Stimulated activated memory B cell treated with anti-CD40 and anti-IgM and Interleukin-4, amounts not matched to agents 10 μg/mL and 1 μg/mL and 100 μg/mL, for 72 hours (primary cell): ENCODE measurements at regions not wholly inside any gene's neighbourhood (a gene's known extent, or its start where the extent isn't known, plus 50 kb on each side); places are given as distances from the start of the nearest gene placed in this dataset.
"Not testable (repeated sequence)": the region's sequence is repeated elsewhere in the genome, so short reads cannot be mapped to it uniquely, and the experiment has no call there.

Experiments used
- ATAC-seq: fragments of 150-1000 bp; cut with Tn5 transposase; 2 replicates; pipeline ENCODE4 v1.10.0; 2021
- H3K27ac Mint-ChIP-seq: one replicate; pipeline ENCODE4 v1.8.0; 2022; ENCODE audit warnings: mild to moderate bottlenecking, mixed read lengths
- H3K27me3 Mint-ChIP-seq: one replicate; pipeline ENCODE4 v1.8.0; 2022; ENCODE audit warnings: mixed read lengths
- H3K36me3 Mint-ChIP-seq: one replicate; pipeline ENCODE4 v1.8.0; 2022; ENCODE audit warnings: mixed read lengths
- H3K4me1 Mint-ChIP-seq: one replicate; pipeline ENCODE4 v1.8.0; 2022; ENCODE audit warnings: mixed read lengths
- H3K4me3 Mint-ChIP-seq: one replicate; pipeline ENCODE4 v1.8.0; 2022; ENCODE audit warnings: mild to moderate bottlenecking, moderate library complexity, mixed read lengths
- H3K9me3 Mint-ChIP-seq: one replicate; pipeline ENCODE4 v1.8.0; 2022; ENCODE audit warnings: mixed read lengths

GRCh38 chr2:144127693-144128092 is 392.2 kb downstream of the ZEB2 start:
- Mint-ChIP-seq H3K27me3 (no peaks in the 10 kb centered on the region), H3K36me3 (peaks cover 38% of the 10 kb centered on the region), H3K27ac (no peak overlapping the region), H3K9me3 (peaks cover 2% of the 10 kb centered on the region), H3K4me1 (no peaks in the 10 kb centered on the region), H3K4me3 (no peak overlapping the region)
- ATAC-seq: no peak

- Mint-ChIP-seq H3K9me3 (peaks cover 2% of the 10 kb centered on the region), H3K4me1 (no peaks in the 10 kb centered on the region), H3K27me3 (no peaks in the 10 kb centered on the region), H3K27ac (no peak overlapping the region), H3K36me3 (peaks cover 35% of the 10 kb centered on the region), H3K4me3 (no peak overlapping the region)
- ATAC-seq: no peak
Measured at GRCh38 chr2:144126302-144126701, 393.6 kb downstream of the ZEB2 start.

GRCh38 chr2:144125751-144126150 is 394.2 kb downstream of the ZEB2 start:
- Mint-ChIP-seq H3K27me3 (no peaks in the 10 kb centered on the region), H3K4me1 (no peaks in the 10 kb centered on the region), H3K27ac (no peak overlapping the region), H3K4me3 (no peak overlapping the region), H3K9me3 (peaks cover 2% of the 10 kb centered on the region), H3K36me3 (peaks cover 31% of the 10 kb centered on the region)
- no peak for ATAC-seq

GRCh38 chr2:144124882-144125281 is 395.0 kb downstream of the ZEB2 start:
- Mint-ChIP-seq H3K9me3 (peaks cover 2% of the 10 kb centered on the region), H3K4me3 (no peak overlapping the region), H3K4me1 (no peaks in the 10 kb centered on the region), H3K27ac (no peak overlapping the region), H3K36me3 (peaks cover 31% of the 10 kb centered on the region), H3K27me3 (no peaks in the 10 kb centered on the region)
- ATAC-seq: no peak

- Mint-ChIP-seq H3K27me3 (no peaks in the 10 kb centered on the region), H3K4me3 (no peak overlapping the region), H3K9me3 (no peaks in the 10 kb centered on the region), H3K36me3 (peaks cover 6% of the 10 kb centered on the region), H3K4me1 (no peaks in the 10 kb centered on the region), H3K27ac (no peak overlapping the region)
- no peak for ATAC-seq
Measured at GRCh38 chr2:144120487-144120886, 399.4 kb downstream of the ZEB2 start.

GRCh38 chr2:144117086-144117485 is 402.8 kb downstream of the ZEB2 start:
- ATAC-seq: no peak
- H3K27ac Mint-ChIP-seq: no peak overlapping the region
- H3K4me3 Mint-ChIP-seq: no peak overlapping the region
- H3K27me3 Mint-ChIP-seq: no peaks in the 10 kb centered on the region
- H3K9me3 Mint-ChIP-seq: no peaks in the 10 kb centered on the region
- H3K36me3 Mint-ChIP-seq: peaks cover 10% of the 10 kb centered on the region
- H3K4me1 Mint-ChIP-seq: no peaks in the 10 kb centered on the region

- no peak for ATAC-seq
- Mint-ChIP-seq H3K27ac (no peak overlapping the region), H3K4me1 (no peaks in the 10 kb centered on the region), H3K4me3 (no peak overlapping the region), H3K9me3 (no peaks in the 10 kb centered on the region), H3K36me3 (peaks cover 18% of the 10 kb centered on the region), H3K27me3 (no peaks in the 10 kb centered on the region)
Measured at GRCh38 chr2:144115739-144116291, 404.1 kb downstream of the ZEB2 start.

- H3K27me3 Mint-ChIP-seq: no peaks in the 10 kb centered on the region
- no peaks in the 10 kb centered on the region for H3K9me3 Mint-ChIP-seq
- no peaks in the 10 kb centered on the region for H3K4me1 Mint-ChIP-seq
- H3K27ac Mint-ChIP-seq: no peak overlapping the region
- peaks cover 21% of the 10 kb centered on the region for H3K36me3 Mint-ChIP-seq
- H3K4me3 Mint-ChIP-seq: no peak overlapping the region
- no peak for ATAC-seq
Measured at GRCh38 chr2:144114760-144115159, 405.2 kb downstream of the ZEB2 start.

GRCh38 chr2:144111437-144111836 is 408.5 kb downstream of the ZEB2 start:
- Mint-ChIP-seq H3K27ac (peak overlapping the region; percentile 33), H3K27me3 (no peaks in the 10 kb centered on the region), H3K9me3 (peaks cover 6% of the 10 kb centered on the region), H3K36me3 (peaks cover 46% of the 10 kb centered on the region), H3K4me1 (no peaks in the 10 kb centered on the region), H3K4me3 (no peak overlapping the region)
- ATAC-seq: no peak

GRCh38 chr2:144106104-144106503 is 413.8 kb downstream of the ZEB2 start:
- ATAC-seq, H3K4me1 Mint-ChIP-seq, H3K27me3 Mint-ChIP-seq, H3K27ac Mint-ChIP-seq, H3K4me3 Mint-ChIP-seq: not testable (repeated sequence)
- H3K36me3 Mint-ChIP-seq: peaks cover 62% of the 10 kb centered on the region
- peaks cover 12% of the 10 kb centered on the region for H3K9me3 Mint-ChIP-seq

- Mint-ChIP-seq H3K9me3 (peaks cover 12% of the 10 kb centered on the region), H3K27me3 (no peaks in the 10 kb centered on the region), H3K4me3 (no peak overlapping the region), H3K27ac (no peak overlapping the region), H3K4me1 (peaks cover 13% of the 10 kb centered on the region), H3K36me3 (peaks cover 46% of the 10 kb centered on the region)
- no peak for ATAC-seq
Measured at GRCh38 chr2:144102386-144102785, 417.5 kb downstream of the ZEB2 start.

GRCh38 chr2:144099780-144100377 is 420.0 kb downstream of the ZEB2 start:
- Mint-ChIP-seq H3K36me3 (peaks cover 32% of the 10 kb centered on the region), H3K27me3 (no peaks in the 10 kb centered on the region), H3K9me3 (peaks cover 3% of the 10 kb centered on the region), H3K27ac (no peak overlapping the region), H3K4me1 (peaks cover 13% of the 10 kb centered on the region), H3K4me3 (no peak overlapping the region)
- no peak for ATAC-seq

- Mint-ChIP-seq H3K9me3 (peaks cover 7% of the 10 kb centered on the region), H3K27me3 (no peaks in the 10 kb centered on the region), H3K36me3 (peaks cover 32% of the 10 kb centered on the region), H3K4me3 (no peak overlapping the region), H3K4me1 (peaks cover 13% of the 10 kb centered on the region), H3K27ac (no peak overlapping the region)
- no peak for ATAC-seq
Measured at GRCh38 chr2:144099340-144099739, 420.6 kb downstream of the ZEB2 start.

GRCh38 chr2:144097440-144098225 is 422.3 kb downstream of the ZEB2 start:
- peaks cover 33% of the 10 kb centered on the region for H3K36me3 Mint-ChIP-seq
- H3K27me3 Mint-ChIP-seq: no peaks in the 10 kb centered on the region
- H3K4me1 Mint-ChIP-seq: peaks cover 13% of the 10 kb centered on the region
- H3K27ac Mint-ChIP-seq: no peak overlapping the region
- H3K4me3 Mint-ChIP-seq: no peak overlapping the region
- ATAC-seq: no peak
- peaks cover 11% of the 10 kb centered on the region for H3K9me3 Mint-ChIP-seq

- Mint-ChIP-seq H3K27me3 (no peaks in the 10 kb centered on the region), H3K9me3 (peaks cover 17% of the 10 kb centered on the region), H3K4me1 (peaks cover 13% of the 10 kb centered on the region), H3K4me3 (no peak overlapping the region), H3K36me3 (peaks cover 44% of the 10 kb centered on the region), H3K27ac (no peak overlapping the region)
- no peak for ATAC-seq
Measured at GRCh38 chr2:144096531-144096930, 423.4 kb downstream of the ZEB2 start.
